ENCODE measurements at regions not wholly inside any gene's neighbourhood (a gene's known extent, or its start where the extent isn't known, plus 50 kb on each side); places are given as distances from the start of the nearest gene placed in this dataset.

DNA sequence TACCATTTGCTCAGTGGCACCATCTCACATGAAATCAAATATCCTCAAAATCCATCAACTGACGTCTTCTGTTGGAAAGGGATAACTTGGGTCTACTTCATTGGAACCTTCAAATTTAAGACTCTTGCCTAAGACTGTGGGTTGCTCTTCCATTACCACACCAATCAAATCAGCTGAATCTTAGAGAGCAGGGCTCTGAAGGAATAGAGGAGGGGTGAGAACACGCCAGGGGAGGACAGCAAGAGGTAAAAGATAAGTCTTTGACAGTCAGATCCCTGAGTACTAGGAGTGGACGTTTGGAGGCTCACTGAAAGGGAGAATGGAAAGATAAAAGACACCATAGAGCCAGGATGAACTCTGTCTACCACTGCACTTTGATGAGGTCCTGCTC, 107.5 kb downstream of the CCDC71L start:
- no peak for TF ChIP-seq TAF1 (IDR thresholded peaks at IDR 0.05; ENCODE audit: low read depth)
- no peak for TF ChIP-seq ZBTB7A (IDR thresholded peaks at IDR 0.05; ENCODE audit: low read depth)
- TF ChIP-seq CEBPB (IDR thresholded peaks at IDR 0.05): no peak
- no peak for TF ChIP-seq CREB1 (IDR thresholded peaks at IDR 0.05; ENCODE audit: low read depth)
- TF ChIP-seq EGR1 (IDR thresholded peaks at IDR 0.05): no peak

DNA sequence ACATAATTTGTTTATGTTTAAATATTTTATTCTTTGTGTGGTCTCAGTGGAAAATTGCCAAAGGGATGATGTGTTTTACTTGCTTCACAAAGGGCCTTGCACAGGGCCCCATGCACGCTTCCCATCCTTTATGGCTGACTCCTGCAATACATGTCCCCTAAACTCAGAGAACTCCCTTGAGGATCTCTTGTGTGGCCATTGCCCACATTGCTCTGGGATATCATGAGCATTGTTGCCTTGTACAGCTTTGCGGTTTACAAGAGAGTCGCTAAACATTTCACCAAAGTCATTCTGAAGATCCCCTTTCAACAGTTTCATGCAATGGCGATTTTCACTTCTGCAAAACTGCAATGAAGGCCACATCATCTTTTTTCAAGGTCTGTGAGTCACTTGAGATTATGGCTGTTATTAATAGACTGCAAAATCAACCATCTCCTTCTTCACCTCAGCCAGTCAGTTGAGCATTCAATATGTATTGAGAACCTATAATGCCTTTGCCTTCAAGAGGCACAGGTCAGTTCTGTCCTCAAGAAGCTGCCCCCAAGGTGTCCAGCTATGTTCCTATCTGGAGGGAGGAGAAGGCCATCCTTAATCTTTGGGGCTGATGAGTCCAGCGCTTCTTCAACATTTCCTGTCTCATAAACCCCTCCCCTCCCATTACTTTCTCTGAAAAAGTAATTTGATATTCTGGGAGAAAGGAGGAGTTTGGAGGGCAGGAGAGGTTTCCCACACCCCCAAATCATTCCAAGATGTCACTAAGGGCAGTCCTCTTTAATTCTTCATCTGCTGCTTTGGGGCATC, 108.1 kb downstream of the CCDC71L start:
- TF ChIP-seq FOXM1 (IDR thresholded peaks at IDR 0.05; ENCODE audit: borderline replicate concordance, low read depth) (no peak), TEAD4 (IDR thresholded peaks at IDR 0.05) (no peak), CEBPB (IDR thresholded peaks at IDR 0.05) (no peak), ZBTB7A (IDR thresholded peaks at IDR 0.05; ENCODE audit: low read depth) (no peak), TCF12 (IDR thresholded peaks at IDR 0.05; ENCODE audit: low read depth) (no peak), RAD21 (IDR thresholded peaks at IDR 0.05; ENCODE audit: low read depth) (no peak), NFIC (IDR thresholded peaks at IDR 0.05) (no peak), CREB1 (IDR thresholded peaks at IDR 0.05; ENCODE audit: low read depth) (no peak)
- TF ChIP-seq, protein P1, sequence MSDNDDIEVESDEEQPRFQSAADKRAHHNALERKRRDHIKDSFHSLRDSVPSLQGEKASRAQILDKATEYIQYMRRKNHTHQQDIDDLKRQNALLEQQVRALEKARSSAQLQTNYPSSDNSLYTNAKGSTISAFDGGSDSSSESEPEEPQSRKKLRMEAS (IDR thresholded peaks at IDR 0.05): no peak

DNA sequence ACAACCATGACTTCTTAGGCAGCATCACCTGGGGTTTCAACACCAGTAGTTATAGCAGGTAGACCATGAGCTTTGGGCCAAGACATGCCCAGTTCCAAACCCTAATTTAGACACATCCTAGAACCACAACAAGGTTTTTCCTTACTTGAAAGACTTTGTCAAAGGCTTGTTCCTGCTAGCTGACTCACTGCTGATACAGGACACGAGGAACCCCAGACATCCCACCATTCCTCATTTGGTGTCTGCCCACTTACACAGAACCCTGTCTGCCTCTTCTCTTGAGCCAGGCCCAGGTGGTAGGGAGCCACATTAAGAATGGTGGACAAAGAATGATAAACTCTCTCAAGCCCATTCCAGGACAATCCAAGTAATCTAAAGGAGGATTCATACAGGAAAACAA, 109.0 kb downstream of the CCDC71L start:
- TF ChIP-seq FOXM1 (IDR thresholded peaks at IDR 0.05; ENCODE audit: borderline replicate concordance, low read depth) (no peak), TCF12 (IDR thresholded peaks at IDR 0.05; ENCODE audit: low read depth) (no peak), TEAD4 (IDR thresholded peaks at IDR 0.05) (no peak), NFIC (IDR thresholded peaks at IDR 0.05) (no peak), ZBTB7A (IDR thresholded peaks at IDR 0.05; ENCODE audit: low read depth) (no peak), CREB1 (IDR thresholded peaks at IDR 0.05; ENCODE audit: low read depth) (no peak), RAD21 (IDR thresholded peaks at IDR 0.05; ENCODE audit: low read depth) (no peak), EGR1 (IDR thresholded peaks at IDR 0.05) (no peak), EP300 (IDR thresholded peaks at IDR 0.05; ENCODE audit: borderline replicate concordance) (no peak), YY1 (IDR thresholded peaks at IDR 0.05; ENCODE audit: low read depth) (no peak)
- TF ChIP-seq, protein P1 (IDR thresholded peaks at IDR 0.05): no peak
- TF ChIP-seq, protein P2, sequence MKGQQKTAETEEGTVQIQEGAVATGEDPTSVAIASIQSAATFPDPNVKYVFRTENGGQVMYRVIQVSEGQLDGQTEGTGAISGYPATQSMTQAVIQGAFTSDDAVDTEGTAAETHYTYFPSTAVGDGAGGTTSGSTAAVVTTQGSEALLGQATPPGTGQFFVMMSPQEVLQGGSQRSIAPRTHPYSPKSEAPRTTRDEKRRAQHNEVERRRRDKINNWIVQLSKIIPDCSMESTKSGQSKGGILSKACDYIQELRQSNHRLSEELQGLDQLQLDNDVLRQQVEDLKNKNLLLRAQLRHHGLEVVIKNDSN (IDR thresholded peaks at IDR 0.05): no peak
- TF ChIP-seq, protein P3, sequence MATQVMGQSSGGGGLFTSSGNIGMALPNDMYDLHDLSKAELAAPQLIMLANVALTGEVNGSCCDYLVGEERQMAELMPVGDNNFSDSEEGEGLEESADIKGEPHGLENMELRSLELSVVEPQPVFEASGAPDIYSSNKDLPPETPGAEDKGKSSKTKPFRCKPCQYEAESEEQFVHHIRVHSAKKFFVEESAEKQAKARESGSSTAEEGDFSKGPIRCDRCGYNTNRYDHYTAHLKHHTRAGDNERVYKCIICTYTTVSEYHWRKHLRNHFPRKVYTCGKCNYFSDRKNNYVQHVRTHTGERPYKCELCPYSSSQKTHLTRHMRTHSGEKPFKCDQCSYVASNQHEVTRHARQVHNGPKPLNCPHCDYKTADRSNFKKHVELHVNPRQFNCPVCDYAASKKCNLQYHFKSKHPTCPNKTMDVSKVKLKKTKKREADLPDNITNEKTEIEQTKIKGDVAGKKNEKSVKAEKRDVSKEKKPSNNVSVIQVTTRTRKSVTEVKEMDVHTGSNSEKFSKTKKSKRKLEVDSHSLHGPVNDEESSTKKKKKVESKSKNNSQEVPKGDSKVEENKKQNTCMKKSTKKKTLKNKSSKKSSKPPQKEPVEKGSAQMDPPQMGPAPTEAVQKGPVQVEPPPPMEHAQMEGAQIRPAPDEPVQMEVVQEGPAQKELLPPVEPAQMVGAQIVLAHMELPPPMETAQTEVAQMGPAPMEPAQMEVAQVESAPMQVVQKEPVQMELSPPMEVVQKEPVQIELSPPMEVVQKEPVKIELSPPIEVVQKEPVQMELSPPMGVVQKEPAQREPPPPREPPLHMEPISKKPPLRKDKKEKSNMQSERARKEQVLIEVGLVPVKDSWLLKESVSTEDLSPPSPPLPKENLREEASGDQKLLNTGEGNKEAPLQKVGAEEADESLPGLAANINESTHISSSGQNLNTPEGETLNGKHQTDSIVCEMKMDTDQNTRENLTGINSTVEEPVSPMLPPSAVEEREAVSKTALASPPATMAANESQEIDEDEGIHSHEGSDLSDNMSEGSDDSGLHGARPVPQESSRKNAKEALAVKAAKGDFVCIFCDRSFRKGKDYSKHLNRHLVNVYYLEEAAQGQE (IDR thresholded peaks at IDR 0.05; ENCODE audit: low read depth): no peak

DNA sequence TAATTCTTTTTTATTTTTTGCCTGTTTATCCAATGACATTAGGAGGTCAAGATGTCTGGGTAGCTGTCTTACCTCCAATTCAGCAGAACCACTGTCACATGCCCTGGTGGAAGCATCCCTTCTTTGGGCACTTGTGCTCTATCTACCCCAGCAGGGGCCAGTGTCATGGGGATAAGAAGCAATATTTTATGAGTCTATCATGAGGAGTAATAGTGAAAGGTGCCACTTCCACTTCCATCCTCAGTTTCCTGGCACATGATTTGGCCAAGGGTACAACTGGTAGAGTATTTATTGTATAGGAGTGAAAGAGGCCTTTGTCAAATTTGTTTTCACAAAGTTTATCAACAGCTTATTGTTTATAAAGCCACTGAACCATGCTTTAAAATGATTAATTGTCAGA, 112.5 kb downstream of the CCDC71L start:
- TF ChIP-seq YY1 (IDR thresholded peaks at IDR 0.05; ENCODE audit: low read depth): no peak
- TF ChIP-seq FOXM1 (IDR thresholded peaks at IDR 0.05; ENCODE audit: borderline replicate concordance, low read depth): no peak

DNA sequence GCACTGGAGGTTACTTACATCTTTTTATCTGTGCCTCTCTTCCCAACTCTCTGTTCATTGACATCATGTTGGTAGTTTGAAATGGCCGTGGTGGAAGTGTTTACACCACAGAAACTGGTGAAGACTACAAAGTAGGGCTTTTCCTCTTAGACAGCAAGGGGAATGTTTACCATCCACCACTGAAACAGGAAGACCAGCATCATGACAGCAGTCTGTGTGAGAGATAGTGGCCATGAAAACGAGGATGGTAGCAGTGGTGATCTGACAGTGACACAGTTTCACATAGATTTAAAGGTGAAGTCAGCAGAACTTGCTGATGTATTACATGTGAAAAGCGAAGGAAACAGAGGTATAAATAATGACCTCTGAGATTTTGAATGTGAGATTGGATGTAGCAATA, 115.7 kb downstream of the CCDC71L start:
- TF ChIP-seq, protein P3 (IDR thresholded peaks at IDR 0.05; ENCODE audit: low read depth): no peak
- TF ChIP-seq CREB1 (IDR thresholded peaks at IDR 0.05; ENCODE audit: low read depth): no peak
- no peak for TF ChIP-seq TEAD4 (IDR thresholded peaks at IDR 0.05)
- TF ChIP-seq TCF12 (IDR thresholded peaks at IDR 0.05; ENCODE audit: low read depth): no peak
- TF ChIP-seq RAD21 (IDR thresholded peaks at IDR 0.05; ENCODE audit: low read depth): no peak
- no peak for TF ChIP-seq TAF1 (IDR thresholded peaks at IDR 0.05; ENCODE audit: low read depth)
- TF ChIP-seq EP300 (IDR thresholded peaks at IDR 0.05; ENCODE audit: borderline replicate concordance): no peak
- no peak for TF ChIP-seq NFIC (IDR thresholded peaks at IDR 0.05)
- TF ChIP-seq CEBPB (IDR thresholded peaks at IDR 0.05): no peak
- TF ChIP-seq, protein P1 (IDR thresholded peaks at IDR 0.05): no peak
- no peak for TF ChIP-seq EGR1 (IDR thresholded peaks at IDR 0.05)
- TF ChIP-seq YY1 (IDR thresholded peaks at IDR 0.05; ENCODE audit: low read depth): no peak
- TF ChIP-seq FOXM1 (IDR thresholded peaks at IDR 0.05; ENCODE audit: borderline replicate concordance, low read depth): no peak
- TF ChIP-seq, protein P2 (IDR thresholded peaks at IDR 0.05): no peak
- TF ChIP-seq ZBTB7A (IDR thresholded peaks at IDR 0.05; ENCODE audit: low read depth): no peak
